ENCODE measurements at regions not wholly inside any gene's neighbourhood (a gene's known extent, or its start where the extent isn't known, plus 50 kb on each side); places are given as distances from the start of the nearest gene placed in this dataset.

DNA sequence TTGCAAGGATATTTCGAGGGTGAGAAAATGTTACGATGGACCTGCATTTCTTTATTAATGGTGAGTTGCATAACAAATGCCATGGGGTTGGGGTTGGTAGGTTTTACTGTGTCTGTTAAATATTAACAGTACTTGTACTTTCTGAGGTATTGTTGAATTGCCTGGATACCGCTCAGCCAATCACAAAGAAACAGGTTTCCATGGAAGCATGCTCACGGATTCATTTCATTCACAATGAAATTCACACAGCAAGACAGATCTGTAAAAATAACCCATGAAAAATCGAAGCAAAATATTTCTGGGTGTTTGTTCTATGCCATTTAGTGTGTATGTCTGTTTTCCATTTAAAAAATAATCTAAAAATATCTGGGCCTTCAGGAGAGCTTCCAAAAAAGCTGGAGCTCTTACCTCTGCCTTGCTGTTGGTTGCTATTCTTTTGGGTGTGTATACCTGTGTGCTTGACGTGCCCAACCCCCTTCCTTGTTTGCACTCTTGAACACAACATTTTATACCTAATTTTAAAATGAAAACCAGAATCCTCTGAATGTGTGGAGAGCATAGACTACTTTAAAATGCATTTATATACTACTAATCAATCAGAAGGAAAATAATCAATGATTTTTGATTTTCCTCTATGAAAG is 479.8 kb upstream of the TBL1XR1 start:
- no peak for TF ChIP-seq POLR2A (IDR thresholded peaks at IDR 0.05)
- TF ChIP-seq, protein P1, sequence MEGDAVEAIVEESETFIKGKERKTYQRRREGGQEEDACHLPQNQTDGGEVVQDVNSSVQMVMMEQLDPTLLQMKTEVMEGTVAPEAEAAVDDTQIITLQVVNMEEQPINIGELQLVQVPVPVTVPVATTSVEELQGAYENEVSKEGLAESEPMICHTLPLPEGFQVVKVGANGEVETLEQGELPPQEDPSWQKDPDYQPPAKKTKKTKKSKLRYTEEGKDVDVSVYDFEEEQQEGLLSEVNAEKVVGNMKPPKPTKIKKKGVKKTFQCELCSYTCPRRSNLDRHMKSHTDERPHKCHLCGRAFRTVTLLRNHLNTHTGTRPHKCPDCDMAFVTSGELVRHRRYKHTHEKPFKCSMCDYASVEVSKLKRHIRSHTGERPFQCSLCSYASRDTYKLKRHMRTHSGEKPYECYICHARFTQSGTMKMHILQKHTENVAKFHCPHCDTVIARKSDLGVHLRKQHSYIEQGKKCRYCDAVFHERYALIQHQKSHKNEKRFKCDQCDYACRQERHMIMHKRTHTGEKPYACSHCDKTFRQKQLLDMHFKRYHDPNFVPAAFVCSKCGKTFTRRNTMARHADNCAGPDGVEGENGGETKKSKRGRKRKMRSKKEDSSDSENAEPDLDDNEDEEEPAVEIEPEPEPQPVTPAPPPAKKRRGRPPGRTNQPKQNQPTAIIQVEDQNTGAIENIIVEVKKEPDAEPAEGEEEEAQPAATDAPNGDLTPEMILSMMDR (IDR thresholded peaks at IDR 0.05) = no peak
